ENCODE measurements at regions not wholly inside any gene's neighbourhood (a gene's known extent, or its start where the extent isn't known, plus 50 kb on each side); places are given as distances from the start of the nearest gene placed in this dataset.

DNA sequence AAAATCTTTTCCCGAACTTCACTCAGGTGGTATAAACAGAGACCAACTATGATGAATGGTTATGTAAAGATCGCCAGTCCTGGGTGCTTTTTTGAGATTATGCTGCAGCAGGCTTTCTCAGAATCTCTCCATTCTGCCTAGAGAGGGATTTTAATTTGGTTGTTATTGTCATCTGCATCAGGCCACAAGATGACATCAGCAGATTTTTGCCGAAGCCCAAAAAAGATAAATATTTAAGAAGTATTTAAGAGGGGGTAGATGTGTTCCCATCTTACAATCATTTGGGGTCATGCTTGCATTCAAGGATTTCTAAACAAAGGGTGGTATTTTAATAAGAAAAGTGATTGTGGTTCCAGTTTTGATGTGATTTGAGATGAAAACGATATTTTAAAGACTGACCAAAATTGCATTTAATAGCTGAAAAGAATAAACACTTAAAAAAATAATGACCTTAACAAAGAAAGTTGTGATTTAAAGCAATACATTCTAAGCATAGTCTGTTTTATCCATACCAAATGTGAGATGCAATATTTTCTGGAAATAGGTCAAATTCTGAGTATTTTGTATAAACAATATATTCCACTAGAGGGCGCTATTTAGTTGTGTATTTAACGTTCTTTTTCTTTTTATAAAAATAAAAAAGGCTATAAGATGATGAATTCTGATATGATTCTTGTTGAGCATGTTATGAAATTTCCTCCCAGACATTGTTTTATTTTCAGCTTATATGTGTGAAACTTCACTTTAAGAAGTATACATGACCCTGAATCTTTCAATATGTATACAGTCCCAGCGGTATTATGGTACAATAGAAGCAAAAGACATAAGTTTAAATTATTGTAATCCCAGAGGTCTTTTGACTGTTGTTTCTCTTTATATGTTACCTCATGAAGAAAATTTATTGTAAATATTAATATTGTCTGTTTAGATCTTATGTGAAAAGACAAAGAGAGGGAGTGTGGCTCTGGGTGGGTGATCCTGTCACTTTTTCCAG is 51.0 kb upstream of the ZFP64 start:
- DNase-seq, result no peak
